Cerebellar nuclear complex (tissue), 1 donor: ENCODE measurements at regions not wholly inside any gene's neighbourhood (a gene's known extent, or its start where the extent isn't known, plus 50 kb on each side); places are given as distances from the start of the nearest gene placed in this dataset.
"Not testable (repeated sequence)": the region's sequence is repeated elsewhere in the genome, so short reads cannot be mapped to it uniquely, and the experiment has no call there.

Experiments
- DNase-seq, 2 experiments: peaks; one replicate each; lab custom pipeline; 2025; lab: John Stamatoyannopoulos, UW

- DNase-seq = no peak
Observed at GRCh38 chr11:134498326-134499139, 86.5 kb upstream of the B3GAT1 start.

DNA sequence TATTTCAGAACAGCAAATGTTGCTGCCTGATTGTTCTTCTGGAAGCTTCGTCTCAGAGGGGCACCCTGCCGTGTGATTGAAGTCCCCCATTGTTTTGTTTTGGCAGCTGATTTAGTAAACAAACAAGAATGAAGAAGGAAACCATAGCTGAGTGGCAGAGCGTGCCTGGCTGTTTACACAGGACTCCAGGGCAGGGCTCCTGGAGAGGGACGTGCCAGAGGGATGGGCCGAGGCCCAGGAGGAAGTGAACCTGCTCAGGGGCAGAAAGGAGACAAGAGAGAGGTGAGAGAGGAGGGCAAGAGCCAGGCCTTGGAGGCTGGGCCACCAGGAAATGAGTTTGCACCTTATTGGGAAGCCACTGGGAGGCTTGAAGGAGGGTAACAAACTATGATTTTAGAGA lies 85.5 kb upstream of the B3GAT1 start:
- no peak for DNase-seq

- DNase-seq = not testable (repeated sequence)
Observed at GRCh38 chr11:134496058-134496457, 84.0 kb upstream of the B3GAT1 start.

GRCh38 chr11:134494395-134494794 lies 82.4 kb upstream of the B3GAT1 start:
- not testable (repeated sequence) for DNase-seq

DNA sequence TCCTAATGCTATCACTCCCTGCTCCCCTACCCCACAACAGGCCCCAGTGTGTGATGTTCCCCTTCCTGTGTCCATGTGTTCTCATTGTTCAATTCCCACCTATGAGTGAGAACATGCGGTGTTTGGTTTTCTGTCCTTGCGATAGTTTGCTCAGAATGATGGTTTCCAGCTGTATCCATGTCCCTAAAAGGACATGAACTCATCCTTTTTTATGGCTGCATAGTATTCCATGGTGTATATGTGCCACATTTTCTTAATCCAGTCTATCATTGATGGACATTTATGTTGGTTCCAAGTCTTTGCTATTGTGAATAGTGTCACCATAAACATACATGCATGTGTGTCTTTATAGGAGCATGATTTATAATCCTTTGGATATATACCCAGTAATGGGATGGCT lies 80.4 kb upstream of the B3GAT1 start:
- DNase-seq = not testable (repeated sequence)

- no peak for DNase-seq
Observed at GRCh38 chr11:134489728-134490127, 77.7 kb upstream of the B3GAT1 start.

- DNase-seq = no peak
Observed at GRCh38 chr11:134488913-134489312, 76.9 kb upstream of the B3GAT1 start.

DNA sequence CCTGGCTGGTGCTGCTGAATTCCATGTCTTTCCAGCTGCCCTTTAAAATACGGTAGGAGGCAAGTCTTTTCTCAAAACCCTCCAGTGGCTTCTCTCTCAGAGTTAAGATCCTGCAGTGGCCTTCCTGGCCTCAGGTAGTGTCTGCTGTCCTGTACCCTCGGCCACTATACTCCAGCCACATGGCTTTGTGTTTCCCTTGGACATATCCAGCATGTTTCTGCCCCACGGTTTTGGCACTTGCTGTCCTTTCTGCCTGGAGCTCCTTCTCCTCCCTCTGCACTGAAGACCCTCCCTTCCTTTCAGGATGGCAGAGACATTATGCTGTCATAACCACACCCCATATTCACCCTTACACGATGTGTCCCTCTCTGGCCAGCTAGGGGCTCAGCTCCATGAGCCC lies 76.5 kb upstream of the B3GAT1 start:
- DNase-seq = no peak

GRCh38 chr11:134487696-134488095 lies 75.7 kb upstream of the B3GAT1 start:
- no peak for DNase-seq

DNA sequence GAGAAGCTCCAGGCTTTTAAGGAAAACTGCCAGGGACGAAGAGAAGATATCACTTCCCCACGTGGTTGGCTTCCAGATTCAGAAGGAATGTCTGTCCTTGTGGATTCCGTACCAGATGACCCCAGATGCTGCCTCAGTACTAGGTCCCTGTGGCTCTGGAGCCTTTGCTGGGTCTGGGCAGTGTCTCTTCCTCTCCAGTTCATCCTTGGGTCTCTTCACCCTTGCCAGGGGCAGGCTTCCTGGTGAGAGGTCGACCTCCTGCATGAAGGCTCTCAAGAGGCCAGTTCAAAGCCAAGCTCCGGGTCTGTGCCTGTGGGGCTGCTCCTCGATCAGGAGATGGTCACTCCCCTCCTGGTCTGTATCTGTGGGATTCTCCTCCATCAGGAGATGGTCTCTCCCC lies 74.7 kb upstream of the B3GAT1 start:
- no peak for DNase-seq

GRCh38 chr11:134486106-134486505 lies 74.1 kb upstream of the B3GAT1 start:
- DNase-seq = no peak

- DNase-seq = no peak
Observed at GRCh38 chr11:134485316-134485715, 73.3 kb upstream of the B3GAT1 start.

- DNase-seq = no peak
Observed at GRCh38 chr11:134483857-134484256, 71.8 kb upstream of the B3GAT1 start.

DNA sequence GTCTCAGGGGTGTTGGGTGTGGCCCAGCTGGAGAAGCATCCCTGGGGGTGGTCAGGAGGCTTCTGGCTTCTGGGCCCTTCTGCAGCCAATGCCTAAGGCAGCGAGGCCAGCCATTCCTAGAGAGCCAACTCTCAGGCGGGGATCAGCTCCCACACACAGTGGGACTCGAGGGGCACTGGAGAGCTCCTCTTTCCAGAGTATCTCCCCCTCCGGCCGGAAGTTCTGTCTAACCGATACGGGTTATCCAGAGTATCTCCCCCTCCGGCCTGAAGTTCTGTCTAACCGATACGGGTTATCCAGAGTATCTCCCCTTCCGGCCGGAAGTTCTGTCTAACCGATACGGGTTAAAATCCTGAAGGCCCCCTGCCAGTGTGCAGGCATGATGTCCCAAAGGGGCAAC lies 71.2 kb upstream of the B3GAT1 start:
- no peak for DNase-seq

GRCh38 chr11:134482865-134483264 lies 70.8 kb upstream of the B3GAT1 start:
- DNase-seq = no peak

- DNase-seq = no peak
Observed at GRCh38 chr11:134481933-134482527, 70.0 kb upstream of the B3GAT1 start.

DNA sequence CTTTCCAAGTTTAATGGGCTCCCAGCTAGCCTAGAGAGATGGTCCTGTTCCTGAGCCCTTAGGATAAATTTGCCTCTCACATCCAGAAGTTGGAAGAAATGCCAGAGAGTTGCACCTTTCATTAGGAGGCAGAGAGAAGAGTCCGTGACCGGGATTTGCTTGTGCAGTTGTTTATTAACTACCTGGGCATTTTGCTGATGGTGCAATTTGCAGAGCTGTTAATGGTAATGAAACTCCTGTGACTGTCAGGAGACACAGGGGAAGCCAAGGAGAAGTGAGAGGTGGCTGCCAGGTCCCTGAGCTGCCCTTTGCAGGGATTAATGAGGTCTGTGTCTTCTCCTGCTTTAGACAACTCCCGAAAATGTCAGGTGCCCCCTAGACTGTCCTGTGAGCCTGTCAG lies 69.1 kb upstream of the B3GAT1 start:
- DNase-seq = no peak

GRCh38 chr11:134480136-134480712 lies 68.2 kb upstream of the B3GAT1 start:
- no peak for DNase-seq

DNA sequence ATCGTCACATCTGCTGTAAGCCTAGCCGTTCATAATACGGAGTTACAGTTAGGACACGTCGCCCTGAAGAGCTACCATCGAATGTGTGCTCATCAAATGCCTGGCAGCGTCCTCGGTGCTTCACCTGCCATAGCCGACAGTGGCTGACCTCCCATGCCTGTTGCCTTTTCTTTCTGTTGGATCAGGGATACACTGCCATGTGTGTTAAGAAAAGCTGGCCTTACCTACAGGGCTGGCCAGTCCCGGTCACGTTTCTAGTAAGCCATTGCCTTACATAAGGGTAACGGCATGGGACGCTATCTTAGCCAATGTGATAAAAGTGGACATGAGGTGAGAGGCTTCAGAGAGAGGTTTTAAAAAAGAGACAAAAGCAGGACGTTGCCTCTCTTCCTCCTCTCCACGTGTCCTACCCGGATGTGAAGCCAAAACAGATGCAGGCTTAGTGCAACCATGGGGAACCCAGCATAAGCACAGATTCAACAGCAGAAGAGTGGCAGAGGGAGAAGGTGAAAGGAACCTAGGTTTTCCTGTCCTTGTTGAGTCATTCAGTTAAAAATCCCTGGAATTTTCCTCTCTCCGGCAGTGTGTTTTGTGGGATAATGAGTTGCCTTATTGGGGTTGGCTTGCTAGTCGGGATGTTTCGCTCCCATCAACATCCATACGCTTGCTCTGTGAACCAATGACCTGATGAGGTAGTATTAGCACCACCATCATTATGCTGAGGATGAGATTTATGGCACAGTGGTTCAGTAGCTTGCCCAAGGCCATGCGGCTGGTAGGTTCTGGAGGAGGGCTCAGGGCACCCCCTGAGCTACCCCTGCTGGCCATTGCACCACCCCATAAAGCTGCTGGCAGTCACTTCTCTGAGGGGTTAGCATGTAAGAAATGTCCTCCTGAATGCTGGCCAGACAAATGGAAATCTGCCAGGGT lies 67.4 kb upstream of the B3GAT1 start:
- no peak for DNase-seq

DNA sequence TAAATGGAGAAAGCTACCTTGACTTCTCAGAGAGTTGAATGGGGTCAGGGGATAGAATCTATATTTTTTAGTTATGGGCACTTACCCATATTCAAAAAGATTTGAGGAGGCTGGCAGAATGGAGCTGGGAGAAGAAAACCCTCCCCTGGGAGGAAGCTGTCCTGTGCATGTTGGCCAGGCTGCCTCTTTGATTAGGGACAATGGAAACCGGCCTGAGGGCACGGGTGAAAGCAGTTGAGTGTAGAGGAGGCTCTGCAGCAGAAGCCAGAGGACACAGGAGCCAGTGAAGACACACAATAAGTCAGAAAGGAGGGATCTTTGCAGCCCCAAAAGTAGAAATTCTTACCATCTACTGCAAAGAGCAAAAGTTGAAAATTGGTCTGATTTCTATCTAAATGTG lies 66.6 kb upstream of the B3GAT1 start:
- no peak for DNase-seq

GRCh38 chr11:134478176-134478575 lies 66.1 kb upstream of the B3GAT1 start:
- DNase-seq = no peak

GRCh38 chr11:134477486-134477885 lies 65.4 kb upstream of the B3GAT1 start:
- no peak for DNase-seq
